ENCODE measurements at regions not wholly inside any gene's neighbourhood (a gene's known extent, or its start where the extent isn't known, plus 50 kb on each side); places are given as distances from the start of the nearest gene placed in this dataset.
"Not testable (repeated sequence)": the region's sequence is repeated elsewhere in the genome, so short reads cannot be mapped to it uniquely, and the experiment has no call there.

DNA sequence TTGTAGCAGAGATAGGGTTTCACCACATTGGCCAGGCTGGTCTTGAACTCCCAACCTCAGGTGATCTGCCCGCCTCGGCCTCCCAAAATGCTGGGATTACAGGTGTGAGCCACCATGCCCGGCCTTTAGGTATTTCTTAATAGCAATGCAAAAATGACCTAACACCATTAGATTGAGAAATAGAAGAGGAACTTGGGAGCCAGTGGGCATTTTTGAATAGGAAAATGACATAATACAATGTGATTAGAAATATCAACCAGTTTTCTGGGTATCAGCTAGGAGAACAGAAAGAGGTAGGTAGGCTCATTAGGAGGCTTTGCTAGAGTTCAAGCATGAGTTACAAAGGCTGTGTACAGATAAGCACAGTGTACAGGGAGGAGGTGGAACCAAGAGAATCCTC lies 101.8 kb upstream of the TBC1D5 start:
- DNase-seq (ENCODE audit: low spot score) = no peak
- intact Hi-C loops (cut with DNase I) = no loop called here
- ATAC-seq = no peak

DNA sequence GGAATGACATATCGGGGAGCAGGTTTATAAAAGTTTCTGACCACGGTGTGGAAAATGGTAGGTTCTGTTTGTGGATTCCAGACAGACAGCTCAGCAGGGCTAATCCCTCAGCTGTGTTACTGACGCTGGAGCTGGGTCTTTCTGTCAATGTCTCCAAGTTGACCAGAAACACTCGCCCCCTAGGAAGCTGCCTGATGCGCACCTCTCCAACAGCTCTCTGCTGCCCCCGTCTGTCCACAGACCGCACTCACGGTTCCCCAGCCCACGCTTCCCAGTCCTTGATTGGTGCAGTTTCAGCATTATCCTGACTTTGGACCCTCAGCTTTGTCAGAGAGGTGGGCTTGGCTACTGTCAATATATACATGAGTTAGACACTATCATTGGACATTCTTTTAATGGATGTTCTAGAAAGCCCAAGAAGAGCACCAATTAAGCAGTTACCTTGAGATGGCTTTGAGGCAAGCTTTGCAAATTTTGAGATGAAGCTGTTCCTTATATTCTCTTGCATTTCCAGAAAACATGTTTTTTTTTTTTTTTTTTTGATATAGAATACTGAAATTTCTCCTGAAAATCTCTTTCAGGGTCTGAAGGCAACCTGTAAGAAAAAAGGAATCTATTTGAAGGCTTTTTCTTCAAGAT lies 98.9 kb upstream of the TBC1D5 start:
- ATAC-seq (peak; percentile 87), DNase-seq (ENCODE audit: low spot score) (peak; percentile 87)
- intact Hi-C loops (cut with DNase I) = loop anchor here (2.0 kb wide), 1 partner anchor 587 kb away; no protein-coding TSS in a partner anchor

DNA sequence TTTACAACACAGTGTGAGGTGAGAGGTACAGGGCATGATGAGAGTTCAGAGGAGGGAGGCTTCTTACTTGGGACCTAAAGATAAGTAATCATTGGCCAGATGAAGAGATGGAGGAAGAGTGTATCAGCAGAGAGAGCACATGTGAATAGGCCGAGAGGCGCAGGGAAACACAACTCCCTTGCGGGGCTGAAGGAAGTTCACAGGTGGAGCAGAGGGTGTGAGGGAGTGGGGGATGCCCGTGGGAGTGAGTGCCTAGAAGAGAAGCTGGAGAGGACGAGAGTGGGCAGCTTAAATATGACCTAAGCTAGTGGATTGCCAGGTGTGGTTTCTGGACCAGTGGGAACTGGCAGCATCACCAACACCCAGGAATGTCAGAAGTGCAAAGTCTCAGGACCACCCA lies 98.2 kb upstream of the TBC1D5 start:
- ATAC-seq = peak; percentile 19
- intact Hi-C loops (cut with DNase I) = loop anchor here (2.0 kb wide), 1 partner anchor 586 kb away; no protein-coding TSS in a partner anchor
- no peak for DNase-seq (ENCODE audit: low spot score)

DNA sequence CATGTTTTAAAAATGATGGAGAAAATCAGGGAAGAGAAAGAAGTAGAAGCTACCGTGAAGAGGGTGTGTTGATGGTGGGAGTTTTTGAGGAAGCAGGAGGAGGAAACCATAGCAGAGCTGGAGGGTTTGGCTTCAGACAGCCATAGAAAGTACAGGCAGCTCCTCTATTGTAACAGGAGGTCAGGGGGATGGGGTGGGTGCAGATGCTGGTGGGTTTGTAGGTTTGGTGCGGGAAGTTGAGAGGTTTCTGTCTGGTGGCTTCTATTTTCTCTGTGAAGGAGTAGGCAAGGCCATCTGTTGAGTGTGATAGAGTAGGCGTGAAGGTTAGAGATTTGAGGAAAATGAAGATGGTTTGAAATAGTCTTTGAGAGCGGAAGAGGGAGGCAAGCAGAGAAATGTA lies 97.7 kb upstream of the TBC1D5 start:
- ATAC-seq = no peak
- DNase-seq (ENCODE audit: low spot score) = no peak
- intact Hi-C loops (cut with DNase I) = loop anchor here (2.0 kb wide), 1 partner anchor 585 kb away; no protein-coding TSS in a partner anchor

DNA sequence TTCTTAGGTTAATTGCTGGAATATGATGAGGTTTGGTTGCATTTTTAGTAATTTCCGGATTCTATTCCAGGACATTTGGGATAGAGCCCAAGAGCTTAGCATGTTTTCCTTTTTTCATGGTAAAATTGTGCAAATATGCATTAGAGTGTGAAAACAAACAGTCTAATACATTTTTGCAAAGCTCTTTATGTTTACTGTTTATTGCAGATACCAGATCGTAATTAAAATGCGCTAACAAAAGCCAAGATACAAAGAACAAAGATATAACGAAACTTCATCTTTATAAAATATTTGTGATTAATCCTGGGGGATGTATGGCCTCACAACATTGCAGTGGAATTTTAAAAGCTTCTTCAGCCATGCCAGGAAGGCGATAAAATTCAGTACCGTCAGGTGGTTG lies 94.5 kb upstream of the TBC1D5 start:
- intact Hi-C loops (cut with DNase I) = no loop called here
- no peak for DNase-seq (ENCODE audit: low spot score)
- no peak for ATAC-seq

DNA sequence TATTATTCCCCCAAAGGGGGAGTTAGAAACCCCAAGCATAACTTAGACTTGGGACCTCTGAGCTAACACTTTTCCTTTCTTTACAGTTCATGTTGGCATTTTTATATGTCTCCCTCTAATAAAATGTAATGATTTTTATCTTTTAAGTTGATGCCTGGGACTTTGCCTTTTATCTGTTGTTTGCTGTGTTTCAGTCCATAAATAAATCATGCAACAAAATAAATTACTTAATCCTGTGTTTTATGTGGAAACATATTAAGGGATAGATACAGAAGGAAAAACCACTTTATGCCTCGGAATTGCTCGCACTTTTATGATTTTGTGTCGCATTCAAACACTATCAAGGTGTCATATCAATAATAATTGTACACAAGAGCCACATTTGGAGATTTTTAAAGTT lies 93.7 kb upstream of the TBC1D5 start:
- no peak for DNase-seq (ENCODE audit: low spot score)
- ATAC-seq = no peak
- intact Hi-C loops (cut with DNase I) = no loop called here

DNA sequence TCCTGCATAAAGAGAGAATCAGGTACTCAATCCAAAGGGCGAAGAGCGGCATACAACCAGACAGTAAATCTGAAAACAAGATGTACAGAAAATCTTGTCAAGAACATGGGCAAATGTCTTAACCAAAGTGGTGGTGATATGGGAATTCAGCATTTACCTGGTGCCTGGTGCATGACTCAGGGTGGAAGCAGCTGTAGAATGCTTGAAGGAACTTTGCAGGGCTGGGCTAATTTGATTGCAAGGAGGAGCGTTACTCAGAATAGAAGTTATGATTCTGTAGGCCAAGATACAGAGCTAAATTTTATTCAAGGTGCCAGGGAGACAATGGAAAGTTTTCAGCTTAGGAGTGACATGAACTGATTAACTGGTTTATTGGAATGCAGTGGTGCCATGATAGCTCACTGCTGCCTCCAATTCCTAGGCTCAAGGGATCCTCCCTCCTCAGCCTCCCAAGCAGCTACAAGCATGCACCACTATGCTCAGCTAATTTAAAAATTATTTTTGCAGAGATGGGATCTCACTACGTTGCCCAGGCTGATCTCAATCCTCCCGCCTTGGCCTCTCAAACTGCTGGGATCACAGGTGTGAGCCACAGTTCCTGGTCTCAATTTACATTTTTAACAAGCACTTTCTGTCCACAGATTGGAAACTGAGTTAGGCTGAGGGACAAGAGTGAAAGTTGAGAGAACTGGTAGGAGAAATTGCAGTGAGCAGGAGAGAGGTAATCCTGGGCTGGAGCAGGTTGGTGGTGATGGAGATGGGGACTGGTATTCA lies 91.5 kb upstream of the TBC1D5 start:
- DNase-seq (ENCODE audit: low spot score) = no peak
- ATAC-seq = no peak
- intact Hi-C loops (cut with DNase I) = no loop called here

DNA sequence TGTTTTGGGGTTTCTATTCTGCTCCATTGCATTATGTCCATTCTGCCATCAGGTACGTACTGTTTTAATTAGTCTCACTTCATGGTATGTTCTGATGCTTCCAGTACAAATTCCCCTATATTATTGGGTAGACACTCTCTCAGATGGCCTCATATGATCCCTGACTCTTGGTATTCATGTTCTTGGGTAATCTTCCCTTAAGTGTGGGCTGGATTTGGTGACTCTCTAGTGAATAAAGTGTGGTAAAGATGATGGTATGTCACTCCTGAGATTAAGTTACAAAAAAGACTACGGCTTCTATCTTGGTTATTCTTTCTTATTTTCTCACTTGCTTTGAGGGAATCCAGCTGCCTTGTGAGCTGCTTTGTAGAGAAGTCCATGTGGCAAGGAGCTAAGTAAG lies 89.6 kb upstream of the TBC1D5 start:
- intact Hi-C loops (cut with DNase I) = no loop called here
- DNase-seq (ENCODE audit: low spot score) (no peak), ATAC-seq (no peak)

DNA sequence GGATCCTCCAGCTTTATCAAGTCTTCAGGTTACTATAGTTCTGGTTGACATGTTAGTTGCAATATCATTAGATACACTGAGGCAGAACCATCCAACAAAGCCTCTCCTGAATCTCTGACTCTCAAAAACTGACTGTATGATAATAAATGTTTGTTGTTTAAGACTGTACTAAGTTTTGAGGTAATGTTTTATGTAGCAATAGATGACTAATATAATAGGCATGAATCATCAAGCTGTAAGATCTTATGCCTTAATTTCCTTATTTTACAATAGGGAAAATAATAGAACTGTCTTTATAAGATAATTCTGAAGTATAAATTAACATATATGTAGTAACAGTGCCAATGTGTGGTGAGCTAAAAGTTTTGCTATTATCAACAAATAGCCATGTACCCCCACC lies 88.9 kb upstream of the TBC1D5 start:
- DNase-seq (ENCODE audit: low spot score) (no peak), ATAC-seq (no peak)
- intact Hi-C loops (cut with DNase I) = no loop called here

DNA sequence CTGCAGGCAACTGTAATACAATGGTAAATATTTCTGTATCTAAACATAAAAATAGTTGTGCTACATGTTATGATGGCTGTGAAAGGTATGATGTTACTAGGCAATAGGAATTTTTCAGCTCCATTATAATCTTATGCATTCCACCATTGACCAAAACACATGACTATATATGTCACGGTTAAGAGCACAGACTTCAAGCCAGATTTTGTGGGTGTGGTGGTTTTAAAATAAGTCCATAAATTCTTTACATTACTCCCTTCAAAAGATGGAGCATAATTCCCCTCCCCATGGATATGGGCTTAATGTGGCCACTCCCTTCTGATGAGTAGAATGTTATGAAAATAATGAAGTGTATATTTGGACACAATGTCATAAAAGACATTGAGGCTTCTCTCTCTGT lies 88.4 kb upstream of the TBC1D5 start:
- intact Hi-C loops (cut with DNase I) = no loop called here
- ATAC-seq (no peak), DNase-seq (ENCODE audit: low spot score) (no peak)

DNA sequence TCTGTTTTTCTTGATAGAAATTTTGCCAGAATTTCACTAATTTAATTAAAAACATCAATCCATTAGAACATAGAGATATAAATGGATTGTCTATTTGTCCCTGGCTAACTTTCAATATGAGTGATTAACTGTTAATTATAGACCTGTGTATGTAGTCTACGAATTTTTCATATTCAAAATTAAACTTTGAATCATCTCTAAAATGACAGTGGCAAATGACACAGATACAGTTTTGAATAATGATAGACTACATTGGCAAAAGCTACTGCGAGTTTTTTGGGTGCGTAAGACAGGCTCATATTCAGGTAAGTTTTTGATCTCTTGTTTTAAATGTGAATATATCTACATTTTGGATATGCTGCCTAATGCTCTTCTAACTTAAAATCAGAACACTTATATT lies 86.0 kb upstream of the TBC1D5 start:
- no peak for DNase-seq (ENCODE audit: low spot score)
- no peak for ATAC-seq
- intact Hi-C loops (cut with DNase I) = no loop called here

DNA sequence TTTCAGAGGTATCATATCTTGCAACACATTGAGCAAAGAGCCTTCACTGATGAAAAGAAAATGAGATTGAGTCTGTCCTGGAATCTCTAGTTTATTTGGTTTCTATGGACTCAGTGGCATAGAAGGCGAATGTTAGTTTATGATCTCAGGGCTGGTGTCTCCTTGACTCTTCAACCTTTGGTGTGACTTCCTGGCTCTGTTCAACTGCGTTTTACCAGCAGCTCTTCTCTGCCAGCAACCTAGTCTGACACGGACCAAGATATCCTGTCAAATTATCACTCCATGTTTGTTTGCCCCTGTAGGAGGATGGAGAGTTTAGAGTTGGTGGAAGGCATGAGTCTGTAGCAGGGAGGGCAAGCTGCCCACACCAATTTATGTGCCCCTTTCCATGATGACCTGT lies 82.9 kb upstream of the TBC1D5 start:
- no peak for DNase-seq (ENCODE audit: low spot score)
- intact Hi-C loops (cut with DNase I) = no loop called here
- no peak for ATAC-seq

DNA sequence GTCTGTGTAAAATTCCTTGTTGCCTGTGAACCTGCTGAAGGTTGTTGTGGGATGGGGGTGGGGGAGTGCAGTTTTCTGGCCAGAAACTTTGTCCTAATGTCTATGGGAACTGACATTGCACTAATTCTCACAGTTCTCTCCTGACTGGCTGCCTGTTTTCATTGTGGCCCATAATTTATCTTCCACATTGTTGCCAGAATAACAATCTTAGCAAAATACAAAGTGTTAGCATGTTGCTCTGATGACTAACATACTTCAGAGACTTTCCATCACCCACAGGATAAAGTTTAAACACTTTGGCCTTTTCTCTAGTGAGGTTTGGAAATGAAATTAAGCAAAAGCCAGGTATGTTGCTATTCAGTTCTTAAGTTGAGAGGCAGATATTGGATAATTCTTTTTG lies 81.4 kb upstream of the TBC1D5 start:
- DNase-seq (ENCODE audit: low spot score) = no peak
- intact Hi-C loops (cut with DNase I) = no loop called here
- no peak for ATAC-seq

DNA sequence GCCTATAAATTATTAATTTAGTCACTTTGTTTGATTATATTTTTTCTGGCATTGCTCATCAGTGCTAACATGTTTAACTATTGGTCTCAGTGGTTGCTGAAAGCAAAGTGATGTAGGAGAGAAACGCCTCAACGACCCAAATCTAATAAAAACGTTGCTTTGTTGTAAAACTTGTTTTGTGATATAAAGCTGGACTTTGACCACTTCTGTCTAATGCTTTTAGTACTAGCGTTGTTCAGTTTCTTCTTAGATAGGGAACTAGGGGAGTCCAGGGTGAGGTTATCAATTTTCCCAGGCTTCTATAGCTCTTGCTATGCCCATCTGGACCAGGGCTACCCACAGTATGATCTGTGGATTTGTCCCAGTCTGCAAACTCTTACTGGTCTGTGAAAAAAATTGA lies 80.6 kb upstream of the TBC1D5 start:
- DNase-seq (ENCODE audit: low spot score) (no peak), ATAC-seq (no peak)
- intact Hi-C loops (cut with DNase I) = no loop called here

DNA sequence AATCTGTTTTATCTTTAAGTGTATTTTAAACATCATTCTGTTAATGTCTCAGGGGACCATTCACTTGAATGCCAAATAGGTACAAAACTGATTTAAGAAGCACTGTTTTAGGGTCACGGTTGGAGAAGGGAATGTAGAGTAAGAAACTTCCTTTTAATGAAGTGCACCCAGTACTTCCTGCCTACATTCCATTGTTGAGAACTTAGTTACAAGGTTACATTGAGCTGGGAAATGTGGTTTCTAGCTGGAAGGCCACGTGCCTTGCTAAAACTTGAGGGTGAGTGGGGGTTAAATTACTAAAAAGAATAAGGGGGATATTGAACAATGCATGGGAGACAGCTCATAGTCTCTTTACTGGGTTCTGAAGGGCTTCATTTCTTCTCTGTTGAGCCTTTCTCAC lies 78.3 kb upstream of the TBC1D5 start:
- DNase-seq (ENCODE audit: low spot score) (no peak), ATAC-seq (no peak)
- intact Hi-C loops (cut with DNase I) = no loop called here

DNA sequence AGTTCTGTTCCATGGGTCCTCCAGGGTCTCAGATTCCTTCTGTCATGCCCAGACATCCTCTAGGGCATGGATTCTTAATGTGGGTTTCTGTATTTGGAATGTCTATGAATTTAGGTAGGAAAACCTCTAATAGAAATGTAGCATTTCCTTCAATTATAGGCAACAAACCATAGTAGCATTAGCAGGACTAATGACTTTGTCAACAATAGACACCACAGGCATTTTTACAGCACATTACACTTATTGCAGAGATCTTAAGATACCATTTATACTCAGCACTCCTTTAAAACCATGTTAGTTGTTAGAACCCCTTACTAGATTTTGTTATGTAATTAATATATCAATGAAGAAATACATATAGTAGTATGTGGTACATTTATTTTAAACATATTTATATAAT lies 77.8 kb upstream of the TBC1D5 start:
- DNase-seq (ENCODE audit: low spot score) (no peak), ATAC-seq (no peak)
- intact Hi-C loops (cut with DNase I) = no loop called here

DNA sequence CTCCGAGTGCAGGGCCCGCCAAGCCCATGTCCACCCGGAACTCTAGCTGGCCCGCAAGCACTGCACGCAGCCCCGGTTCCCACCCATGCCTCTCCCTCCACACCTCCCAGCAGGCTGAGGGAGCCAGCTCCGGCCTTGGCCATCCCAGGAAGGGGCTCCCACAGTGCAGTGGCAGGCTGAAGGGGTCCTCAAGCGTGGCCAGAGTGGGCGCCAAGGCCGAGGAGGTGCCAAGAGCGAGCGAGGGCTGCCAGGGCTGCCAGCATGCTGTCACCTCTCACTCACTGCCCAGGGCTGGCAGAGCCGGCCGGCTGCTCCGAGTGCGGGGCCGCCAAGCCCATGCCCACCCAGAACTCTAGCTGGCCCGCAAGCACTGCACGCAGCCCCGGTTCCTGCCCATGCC lies 75.5 kb upstream of the TBC1D5 start:
- ATAC-seq; intact Hi-C loops (cut with DNase I); DNase-seq (ENCODE audit: low spot score): not testable (repeated sequence)

DNA sequence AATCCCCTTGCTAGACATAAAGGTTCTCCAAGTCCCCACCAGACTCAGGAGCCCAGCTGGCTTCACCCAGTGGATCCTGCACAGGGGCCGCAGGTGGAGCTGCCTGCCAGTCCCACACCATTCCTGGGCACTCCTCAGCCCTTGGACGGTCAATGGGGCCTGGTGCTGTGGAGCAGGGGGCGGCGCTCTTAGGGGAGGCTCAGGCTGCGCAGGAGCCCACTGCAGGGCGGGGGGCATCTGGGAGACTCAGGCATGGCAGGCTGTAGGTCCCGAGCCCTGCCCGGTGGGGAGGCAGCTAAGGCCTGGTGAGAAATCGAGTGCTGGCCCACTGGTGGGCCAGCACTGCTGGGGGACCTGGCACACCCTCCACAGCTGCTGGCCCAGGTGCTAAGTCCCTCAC lies 75.1 kb upstream of the TBC1D5 start:
- ATAC-seq = no peak
- intact Hi-C loops (cut with DNase I) = no loop called here
- DNase-seq (ENCODE audit: low spot score) = no peak

DNA sequence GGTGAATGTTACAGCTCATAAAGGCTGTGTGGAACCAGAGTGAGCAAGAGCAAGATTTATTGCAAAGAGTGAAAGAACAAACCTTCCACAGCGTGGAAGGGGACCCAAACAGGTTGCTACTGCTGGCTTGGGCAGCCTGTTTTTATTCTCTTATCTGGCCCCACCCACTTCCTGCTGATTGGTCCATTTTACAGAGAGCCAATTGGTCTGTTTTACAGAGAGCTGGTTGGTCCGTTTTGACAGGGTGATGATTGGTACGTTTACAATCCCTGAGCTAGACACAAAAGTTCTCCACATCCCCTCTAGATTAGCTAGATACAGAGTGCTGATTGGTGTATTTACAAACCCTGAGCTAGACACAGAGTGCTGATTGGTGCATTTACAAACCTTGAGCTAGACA lies 74.4 kb upstream of the TBC1D5 start:
- ATAC-seq; intact Hi-C loops (cut with DNase I); DNase-seq (ENCODE audit: low spot score): not testable (repeated sequence)

DNA sequence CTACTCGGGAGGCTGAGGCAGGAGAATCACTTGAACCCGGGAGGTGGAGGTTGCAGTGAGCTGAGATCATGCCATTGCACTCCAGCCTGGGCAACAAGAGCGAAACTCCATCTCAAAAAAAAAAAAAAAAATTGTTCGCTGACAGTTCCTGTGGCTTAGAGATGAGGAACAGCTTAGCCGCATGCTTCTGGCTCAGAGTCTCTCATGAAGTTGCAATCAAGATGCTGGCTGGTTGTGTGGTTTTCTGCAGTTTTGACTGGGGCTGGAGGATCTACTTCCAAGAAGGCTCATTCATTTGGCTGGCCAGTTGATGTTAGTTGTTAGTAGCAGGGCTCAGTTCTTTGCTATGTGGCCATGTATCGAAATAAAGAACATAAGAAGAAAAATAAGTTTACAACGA lies 69.9 kb upstream of the TBC1D5 start:
- intact Hi-C loops (cut with DNase I); DNase-seq (ENCODE audit: low spot score); ATAC-seq: not testable (repeated sequence)

DNA sequence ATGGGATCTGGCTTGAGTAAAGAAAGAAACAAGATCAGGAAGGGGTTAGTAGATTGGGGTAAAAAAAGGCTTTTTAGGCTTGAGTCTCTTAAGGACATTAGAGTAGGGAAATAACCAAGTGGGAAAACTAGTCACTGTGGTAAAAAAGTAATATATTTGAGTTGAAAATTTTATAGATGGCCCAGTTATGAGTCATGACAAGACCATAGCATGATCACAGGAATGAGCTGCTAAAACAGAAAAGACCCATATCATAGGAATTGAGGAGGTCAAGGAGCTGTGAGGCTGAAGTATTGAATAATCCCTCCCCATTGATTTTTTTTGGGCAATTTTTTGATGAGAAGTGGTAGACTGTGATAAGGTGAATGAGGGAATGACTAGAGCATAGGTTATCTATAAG lies 69.2 kb upstream of the TBC1D5 start:
- no peak for ATAC-seq
- no peak for DNase-seq (ENCODE audit: low spot score)
- intact Hi-C loops (cut with DNase I) = no loop called here

All from sciatic nerve (tissue), 2 donors.